PC-9 (cell line): ENCODE measurements at regions not wholly inside any gene's neighbourhood (a gene's known extent, or its start where the extent isn't known, plus 50 kb on each side); places are given as distances from the start of the nearest gene placed in this dataset.

Experiments
- BruUV-seq: library from RNA; stranded (reverse); fragments of 400-500 nt; replicated peaks from 2 replicates; lab custom pipeline; 2021; lab: Mats Ljungman, UMichigan
- CTCF ChIA-PET: fragments of 300-600 bp; sonication (Branson Sonifier 250); formaldehyde crosslinking; loops from one replicate; lab custom pipeline; 2022; ENCODE audit warnings: antibody characterized with exemption; lab: Charles Lee
- POLR2A ChIA-PET: fragments of 300-600 bp; sonication (Branson Sonifier 250); formaldehyde crosslinking; loops from one replicate; lab custom pipeline; 2022; ENCODE audit warnings: antibody characterized with exemption; ENCODE audit not compliant: unreplicated experiment; lab: Charles Lee
- DNase-seq, 2 experiments: peaks; one replicate each; pipeline versions ENCODE4 v3.0.0 to v3.0.0-alpha.2; 2015 to 2022; ENCODE audit warnings: mixed read lengths in 1 of 2
- H2AFZ ChIP-seq: fragments of 200-600 bp; sonication (generic); 2 replicates; pipeline ENCODE4 v1.8.1; 2017; ENCODE audit warnings: antibody characterized with exemption
- H3F3A ChIP-seq: fragments of 200-600 bp; sonication (generic); 2 replicates; pipeline ENCODE4 v1.8.1; 2017; ENCODE audit warnings: antibody characterized with exemption, mild to moderate bottlenecking, low read depth; ENCODE audit not compliant: insufficient read depth
- H3K27ac ChIP-seq: fragments of 200-600 bp; sonication (generic); 2 replicates; pipeline ENCODE4 v1.6.1; 2016; ENCODE audit warnings: mixed run types
- H3K27me3 ChIP-seq: fragments of 200-600 bp; sonication (generic); 2 replicates; pipeline ENCODE4 v1.6.1; 2016; ENCODE audit warnings: low read depth, mixed run types; ENCODE audit not compliant: insufficient read depth
- H3K36me3 ChIP-seq: fragments of 200-600 bp; sonication (generic); 2 replicates; pipeline ENCODE4 v1.6.1; 2016; ENCODE audit warnings: low read depth, mixed run types
- H3K4me1 ChIP-seq: fragments of 200-600 bp; sonication (generic); replicated peaks from 2 replicates; pipeline ENCODE4 v1.6.1; 2016; ENCODE audit warnings: mixed run types; ENCODE audit not compliant: insufficient read depth
- H3K4me2 ChIP-seq: fragments of 200-600 bp; sonication (generic); 2 replicates; pipeline ENCODE4 v1.6.1; 2017; ENCODE audit warnings: mixed run types
- H3K4me3 ChIP-seq: fragments of 200-600 bp; sonication (generic); 2 replicates; pipeline ENCODE4 v1.6.1; 2016; ENCODE audit warnings: mixed run types
- H3K79me2 ChIP-seq: fragments of 200-600 bp; sonication (generic); 2 replicates; pipeline ENCODE4 v1.6.1; 2017; ENCODE audit warnings: low read depth, mixed run types
- H3K9me2 ChIP-seq: fragments of 200-600 bp; sonication (generic); 2 replicates; pipeline ENCODE4 v1.8.1; 2017; ENCODE audit warnings: mild to moderate bottlenecking; ENCODE audit not compliant: insufficient read depth
- H3K9me3 ChIP-seq: fragments of 200-600 bp; sonication (generic); 2 replicates; pipeline ENCODE4 v1.8.1; 2016; ENCODE audit warnings: low read depth; ENCODE audit not compliant: insufficient read depth
- H4K20me1 ChIP-seq: fragments of 200-600 bp; sonication (generic); 2 replicates; pipeline ENCODE4 v1.8.1; 2017; ENCODE audit not compliant: insufficient read depth
- CTCF ChIP-seq: fragments of 200-600 bp; sonication (generic); conservative IDR thresholded peaks from 2 replicates; pipeline ENCODE4 v1.6.1; 2017; ENCODE audit warnings: mixed run types, antibody characterized with exemption, mild to moderate bottlenecking, moderate library complexity
- EZH2 ChIP-seq: fragments of 200-600 bp; sonication (generic); IDR thresholded peaks from 2 replicates; pipeline ENCODE4 v1.8.0; 2017; ENCODE audit warnings: antibody characterized with exemption, low read depth
- intact Hi-C: fragments of 100-400 bp; cut with micrococcal nuclease; formaldehyde crosslinking; loops from one replicate; pipeline ENCODE4 v1.10.0; 2022; ENCODE audit not compliant: unreplicated experiment

- Histone ChIP-seq H3K4me3 (no peak overlapping the region), H3K9me2 (no peaks in the 10 kb centered on the region), H3K4me1 (no peaks in the 10 kb centered on the region), H2AFZ (no peak overlapping the region), H3K27ac (no peak overlapping the region), H3K79me2 (no peaks in the 10 kb centered on the region), H3K9me3 (no peaks in the 10 kb centered on the region), H3F3A (no peaks in the 10 kb centered on the region), H3K4me2 (no peak overlapping the region), H4K20me1 (no peaks in the 10 kb centered on the region), H3K27me3 (no peaks in the 10 kb centered on the region), H3K36me3 (no peaks in the 10 kb centered on the region)
- ChIA-PET POLR2A (no interaction called here), CTCF (no interaction called here)
- no peak for DNase-seq
- no TSS peak for BruUV-seq
- intact Hi-C loops = no loop called here
- TF ChIP-seq CTCF (no peak), EZH2 (no peak)
These were observed 555.7 kb downstream of the DSC3 start for GRCh38 chr18:30486856-30487255.

- no peak overlapping the region for H3K27ac ChIP-seq
- no peaks in the 10 kb centered on the region for H3K79me2 ChIP-seq
- intact Hi-C loops = no loop called here
- no peaks in the 10 kb centered on the region for H3K9me3 ChIP-seq
- H4K20me1 ChIP-seq = no peaks in the 10 kb centered on the region
- ChIA-PET POLR2A (no interaction called here), CTCF (no interaction called here)
- no peak overlapping the region for H2AFZ ChIP-seq
- H3F3A ChIP-seq = no peaks in the 10 kb centered on the region
- no peaks in the 10 kb centered on the region for H3K27me3 ChIP-seq
- no peak overlapping the region for H3K4me3 ChIP-seq
- TF ChIP-seq EZH2 (no peak), CTCF (no peak)
- no peak overlapping the region for H3K4me2 ChIP-seq
- no peaks in the 10 kb centered on the region for H3K4me1 ChIP-seq
- DNase-seq = no peak
- no TSS peak for BruUV-seq
- no peaks in the 10 kb centered on the region for H3K36me3 ChIP-seq
- H3K9me2 ChIP-seq = no peaks in the 10 kb centered on the region
These were observed 557.5 kb downstream of the DSC3 start for GRCh38 chr18:30485078-30485477.

- Histone ChIP-seq H3K79me2 (no peaks in the 10 kb centered on the region), H4K20me1 (no peaks in the 10 kb centered on the region), H3K4me2 (no peak overlapping the region), H3F3A (no peaks in the 10 kb centered on the region), H3K9me3 (no peaks in the 10 kb centered on the region), H3K27ac (no peak overlapping the region), H3K4me3 (no peak overlapping the region), H3K9me2 (no peaks in the 10 kb centered on the region), H3K4me1 (no peaks in the 10 kb centered on the region), H3K27me3 (no peaks in the 10 kb centered on the region), H2AFZ (no peak overlapping the region), H3K36me3 (no peaks in the 10 kb centered on the region)
- CTCF ChIA-PET = no interaction called here
- no peak for DNase-seq
- POLR2A ChIA-PET = no interaction called here
- TF ChIP-seq CTCF (no peak), EZH2 (no peak)
- BruUV-seq = no TSS peak
- intact Hi-C loops = no loop called here
These were observed 560.7 kb downstream of the DSC3 start for GRCh38 chr18:30481871-30482270.
